ENCODE measurements at regions not wholly inside any gene's neighbourhood (a gene's known extent, or its start where the extent isn't known, plus 50 kb on each side); places are given as distances from the start of the nearest gene placed in this dataset.

- 25% methylated on average over 3 of the region's 3 CpGs for WGBS (ENCODE audit: insufficient coverage, insufficient replicate concordance, low lambda C conversion rate, missing lambda C conversion rate)
- FAIRE-seq, result no peak
- no TSS peak for BruUV-seq (replicated peaks)
Observed at GRCh38 chr7:91749418-91749817, 131.1 kb downstream of the MTERF1 start.

More at GRCh38 chr7:91749418-91749817, 131.1 kb downstream of the MTERF1 start:
- H3K36me3 ChIP-seq (ENCODE audit: control insufficient read depth in 2 of 2, insufficient read depth in 2 of 2, low read length in 1 of 2), result no peaks in the 10 kb centered on the region
- TF ChIP-seq MTA3 (IDR thresholded peaks at IDR 0.05; ENCODE audit: borderline replicate concordance, low read length), result no peak
- TF ChIP-seq DPF2 (IDR thresholded peaks at IDR 0.05), result no peak
- TF ChIP-seq ELK1 (IDR thresholded peaks at IDR 0.05; ENCODE audit: low read depth, low read length), result no peak
- no peak for TF ChIP-seq ZNF207 (IDR thresholded peaks at IDR 0.05; ENCODE audit: borderline replicate concordance)
- TF ChIP-seq NFYA (IDR thresholded peaks at IDR 0.05; ENCODE audit: borderline replicate concordance, low read depth, low read length), result no peak
- no peak for TF ChIP-seq SUPT20H (IDR thresholded peaks at IDR 0.05; ENCODE audit: borderline replicate concordance, control insufficient read depth, low read depth, low read length)
- no peak for TF ChIP-seq TBL1XR1 (IDR thresholded peaks at IDR 0.05; ENCODE audit: low read depth, low read length)
- TF ChIP-seq MEF2B (IDR thresholded peaks at IDR 0.05; ENCODE audit: partially characterized antibody, poor library complexity, severe bottlenecking), result no peak
- no peak for TF ChIP-seq SP1 (IDR thresholded peaks at IDR 0.05; ENCODE audit: low read depth, low read length)
- no peak for TF ChIP-seq RAD51 (IDR thresholded peaks at IDR 0.05)
- no peak for TF ChIP-seq IRF3 (IDR thresholded peaks at IDR 0.05)
- no peak for TF ChIP-seq HCFC1 (IDR thresholded peaks at IDR 0.05; ENCODE audit: low read length)
- TF ChIP-seq ZNF384 (IDR thresholded peaks at IDR 0.05; ENCODE audit: borderline replicate concordance, low read depth, low read length), result no peak
- no peak for TF ChIP-seq HDGF (IDR thresholded peaks at IDR 0.05)
- no peak for TF ChIP-seq SMARCA5 (IDR thresholded peaks at IDR 0.05)
- TF ChIP-seq MEF2A (IDR thresholded peaks at IDR 0.05; ENCODE audit: insufficient read depth, low read depth, low read length), result no peak
- TF ChIP-seq RELA (IDR thresholded peaks at IDR 0.05; ENCODE audit: borderline replicate concordance, partially characterized antibody), result no peak
- no peak overlapping the region for H3K27ac ChIP-seq (ENCODE audit: control insufficient read depth, insufficient read depth)
- H3K9me3 ChIP-seq (replicated peaks; ENCODE audit: control insufficient read depth, insufficient read depth, low read length), result no peaks in the 10 kb centered on the region
- ATAC-seq (no peak), DNase-seq (ENCODE audit: low read depth, low spot score) (no peak)
- intact Hi-C loops (cut with micrococcal nuclease; ENCODE audit: unreplicated experiment) (no loop called here), in situ Hi-C loops (cut with MboI) (no loop called here)
- no peaks in the 10 kb centered on the region for H3K4me1 ChIP-seq (ENCODE audit: control insufficient read depth, insufficient read depth, low read length)
- no peaks in the 10 kb centered on the region for H4K20me1 ChIP-seq (ENCODE audit: control insufficient read depth, insufficient read depth)
- H3K79me2 ChIP-seq (ENCODE audit: control insufficient read depth, insufficient read depth, low read length), result no peaks in the 10 kb centered on the region
- no peaks in the 10 kb centered on the region for H3K27me3 ChIP-seq (replicated peaks in 1 of 2; ENCODE audit: control insufficient read depth in 2 of 2, insufficient read depth in 2 of 2, low read length in 1 of 2)
- POLR2A ChIA-PET, result no interaction called here
- H3K4me2 ChIP-seq (ENCODE audit: control insufficient read depth, insufficient read depth), result no peak overlapping the region
- H2AFZ ChIP-seq (ENCODE audit: control insufficient read depth, low read depth, low read length), result no peak overlapping the region
- no peak overlapping the region for H3K4me3 ChIP-seq
- CTCF ChIA-PET, result no interaction called here
- SMC1A ChIA-PET (ENCODE audit: uncharacterized antibody, unreplicated experiment), result no interaction called here
- RAD21 ChIA-PET (ENCODE audit: unreplicated experiment), result no interaction called here
- no peak overlapping the region for H3K9ac ChIP-seq (ENCODE audit: control insufficient read depth, insufficient read depth, low read length)
